Kidney (tissue), 13 donors: ENCODE measurements at regions not wholly inside any gene's neighbourhood (a gene's known extent, or its start where the extent isn't known, plus 50 kb on each side); places are given as distances from the start of the nearest gene placed in this dataset.
"Not testable (repeated sequence)": the region's sequence is repeated elsewhere in the genome, so short reads cannot be mapped to it uniquely, and the experiment has no call there.

Source experiments
- DNase-seq, 5 donors: peaks; one replicate each; pipeline ENCODE4 v3.0.0-alpha.2; 2013 to 2020
- FAIRE-seq: peaks from 2 replicates; lab custom pipeline; 2012; peaks lifted over from hg19 to GRCh38; lab: Jason Lieb, UNC
- H3K27ac ChIP-seq, 2 donors: one replicate each; pipeline ENCODE4 v1.7.0; 2013; ENCODE audit warnings: low read depth in 2 of 2, low read length in 2 of 2, inconsistent platforms in 1 of 2
- H3K27me3 ChIP-seq: one replicate; pipeline ENCODE4 v1.7.1; 2013; ENCODE audit warnings: low read length, inconsistent platforms; ENCODE audit not compliant: control insufficient read depth, insufficient read depth
- H3K36me3 ChIP-seq, 3 donors: one replicate each; pipeline versions ENCODE4 v1.7.0 to v1.7.1; 2013; ENCODE audit warnings: low read length in 3 of 3, control low read depth in 1 of 3, inconsistent platforms in 1 of 3; ENCODE audit not compliant: insufficient read depth in 3 of 3, control insufficient read depth in 2 of 3
- H3K4me1 ChIP-seq, 3 donors: one replicate each; pipeline versions ENCODE4 v1.7.0 to v1.7.1; 2013; ENCODE audit warnings: low read length in 3 of 3, inconsistent platforms in 1 of 3, low read depth in 1 of 3; ENCODE audit not compliant: control insufficient read depth in 2 of 3, insufficient read depth in 2 of 3
- H3K4me3 ChIP-seq, 3 donors: one replicate each; pipeline versions ENCODE4 v1.7.0 to v1.8.1; 2013; ENCODE audit warnings: low read length in 3 of 3, control low read depth in 1 of 3, inconsistent platforms in 1 of 3
- H3K9ac ChIP-seq, 3 donors: one replicate each; pipeline versions ENCODE4 v1.7.0 to v1.7.1; 2013; ENCODE audit warnings: low read length in 3 of 3, control low read depth in 1 of 3, inconsistent platforms in 1 of 3
- H3K9me3 ChIP-seq, 3 donors: one replicate each; pipeline versions ENCODE4 v1.7.0 to v1.7.1; 2013; ENCODE audit warnings: low read length in 3 of 3, control low read depth in 1 of 3, inconsistent platforms in 1 of 3; ENCODE audit not compliant: control insufficient read depth in 2 of 3, insufficient read depth in 1 of 3
- CTCF ChIP-seq: IDR thresholded peaks from 3 replicates; pipeline ENCODE4 v1.5.1; 2012; ENCODE audit warnings: mild to moderate bottlenecking, moderate library complexity, borderline replicate concordance; ENCODE audit not compliant: insufficient read depth; ENCODE audit errors: extremely low read depth
- intact Hi-C: fragments of 100-400 bp; cut with DNase I; formaldehyde crosslinking; loops from one replicate; pipeline ENCODE4 v1.11.1; 2022
- donor health status: control.
- donor health status: control.
- donor health status: control.
- donor health status: control.
- donor health status: control.
- donor health status: DM: yes; HTN: yes; CAD: no.
- donor health status: Normal renal cell carcinoma (clear cell type).

- FAIRE-seq, H3K27me3 ChIP-seq, intact Hi-C loops, H3K9ac ChIP-seq, H3K9me3 ChIP-seq, H3K36me3 ChIP-seq: not testable (repeated sequence)
- Histone ChIP-seq H3K4me3 (peak overlapping the region in 2 of 3 donors; percentile 21 to 52), H3K27ac (peak overlapping the region; percentile 33 to 74), H3K4me1 (peaks cover 0 to 14% (median 10%) of the 10 kb centered on the region in 3 donors)
- peak; percentile 51 to 84 (median 65) for DNase-seq
Observed at GRCh38 chr11:71152312-71153004, 99.9 kb downstream of the SHANK2 start.

GRCh38 chr11:71151561-71151960, 100.8 kb downstream of the SHANK2 start:
- peak in 1 of 5 donors; percentile 34 for DNase-seq
- H3K36me3 ChIP-seq = no peaks in the 10 kb centered on the region
- H3K4me1 ChIP-seq = peaks cover 0 to 14% (median 10%) of the 10 kb centered on the region in 3 donors
- peak overlapping the region in 1 of 3 donors; percentile 12 for H3K9ac ChIP-seq
- H3K27ac ChIP-seq = no peak overlapping the region
- no peak for FAIRE-seq
- no peaks in the 10 kb centered on the region for H3K27me3 ChIP-seq
- no peak overlapping the region for H3K4me3 ChIP-seq
- TF ChIP-seq CTCF = no peak
- intact Hi-C loops = no loop called here
- no peaks in the 10 kb centered on the region for H3K9me3 ChIP-seq

- H3K4me1 ChIP-seq = peaks cover 0 to 14% (median 10%) of the 10 kb centered on the region in 3 donors
- TF ChIP-seq CTCF = no peak
- H3K27ac ChIP-seq = no peak overlapping the region
- no peak overlapping the region for H3K4me3 ChIP-seq
- H3K36me3 ChIP-seq = no peaks in the 10 kb centered on the region
- no peaks in the 10 kb centered on the region for H3K9me3 ChIP-seq
- FAIRE-seq = no peak
- DNase-seq = no peak
- no peak overlapping the region for H3K9ac ChIP-seq
- intact Hi-C loops = no loop called here
- no peaks in the 10 kb centered on the region for H3K27me3 ChIP-seq
Observed at GRCh38 chr11:71150859-71151258, 101.5 kb downstream of the SHANK2 start.

GRCh38 chr11:71148716-71149115, 103.7 kb downstream of the SHANK2 start:
- peak in 2 of 5 donors; percentile 30 to 71 for DNase-seq

More at GRCh38 chr11:71148716-71149115, 103.7 kb downstream of the SHANK2 start:
- Histone ChIP-seq H3K27me3 (no peaks in the 10 kb centered on the region), H3K9ac (no peak overlapping the region), H3K27ac (peak overlapping the region in 1 of 2 donors; percentile 14), H3K4me3 (no peak overlapping the region), H3K9me3 (no peaks in the 10 kb centered on the region), H3K4me1 (peaks cover 0 to 17% (median 10%) of the 10 kb centered on the region in 3 donors), H3K36me3 (no peaks in the 10 kb centered on the region)
- TF ChIP-seq CTCF = no peak
- intact Hi-C loops = no loop called here
- no peak for FAIRE-seq
